ENCODE measurements at regions not wholly inside any gene's neighbourhood (a gene's known extent, or its start where the extent isn't known, plus 50 kb on each side); places are given as distances from the start of the nearest gene placed in this dataset.

DNA sequence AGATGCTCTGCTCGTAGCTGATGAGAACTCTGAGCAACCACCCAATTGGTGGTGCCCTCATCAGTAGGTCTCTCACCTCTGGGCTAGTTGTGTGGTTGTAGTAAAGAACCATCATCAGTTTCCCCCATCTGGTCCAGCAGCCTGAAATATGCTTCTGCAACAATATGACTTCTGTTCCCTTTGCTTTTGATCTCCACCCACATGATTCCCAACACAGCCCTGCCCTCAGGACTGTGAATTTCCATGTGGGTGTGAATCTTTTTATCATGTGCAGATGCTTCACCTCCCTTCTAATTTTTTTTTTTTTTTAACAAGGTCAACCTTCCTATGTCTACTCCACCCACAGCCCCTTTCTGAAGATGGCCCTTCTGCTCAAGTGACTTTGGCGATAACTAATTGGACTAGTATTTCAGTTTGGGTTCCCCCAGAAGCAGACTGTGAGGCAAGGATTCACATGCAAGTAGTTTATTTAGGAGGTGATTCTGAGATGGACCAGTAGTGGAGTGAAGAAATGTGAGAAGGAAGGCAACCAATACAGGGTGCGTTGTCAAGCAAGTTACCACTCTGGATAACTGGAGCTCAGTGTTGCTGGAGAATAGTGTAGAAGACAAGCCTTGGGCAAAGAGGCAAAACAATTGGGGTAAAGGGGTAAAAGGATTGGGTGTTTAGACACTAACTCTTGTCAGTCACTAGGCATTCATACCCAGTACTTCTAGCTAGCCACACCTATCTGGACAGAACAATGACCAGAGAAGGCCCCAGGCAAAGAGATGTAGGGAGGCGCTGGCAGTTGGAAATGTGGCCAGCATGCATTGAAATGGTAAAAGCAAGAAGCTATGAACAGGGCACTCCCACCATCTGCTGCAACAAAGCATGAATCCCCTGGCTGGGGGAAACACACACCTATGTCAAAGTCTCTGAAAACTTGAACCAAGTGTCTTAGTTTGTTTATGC is 466.2 kb downstream of the BCOR start:
- TF ChIP-seq, protein P1, sequence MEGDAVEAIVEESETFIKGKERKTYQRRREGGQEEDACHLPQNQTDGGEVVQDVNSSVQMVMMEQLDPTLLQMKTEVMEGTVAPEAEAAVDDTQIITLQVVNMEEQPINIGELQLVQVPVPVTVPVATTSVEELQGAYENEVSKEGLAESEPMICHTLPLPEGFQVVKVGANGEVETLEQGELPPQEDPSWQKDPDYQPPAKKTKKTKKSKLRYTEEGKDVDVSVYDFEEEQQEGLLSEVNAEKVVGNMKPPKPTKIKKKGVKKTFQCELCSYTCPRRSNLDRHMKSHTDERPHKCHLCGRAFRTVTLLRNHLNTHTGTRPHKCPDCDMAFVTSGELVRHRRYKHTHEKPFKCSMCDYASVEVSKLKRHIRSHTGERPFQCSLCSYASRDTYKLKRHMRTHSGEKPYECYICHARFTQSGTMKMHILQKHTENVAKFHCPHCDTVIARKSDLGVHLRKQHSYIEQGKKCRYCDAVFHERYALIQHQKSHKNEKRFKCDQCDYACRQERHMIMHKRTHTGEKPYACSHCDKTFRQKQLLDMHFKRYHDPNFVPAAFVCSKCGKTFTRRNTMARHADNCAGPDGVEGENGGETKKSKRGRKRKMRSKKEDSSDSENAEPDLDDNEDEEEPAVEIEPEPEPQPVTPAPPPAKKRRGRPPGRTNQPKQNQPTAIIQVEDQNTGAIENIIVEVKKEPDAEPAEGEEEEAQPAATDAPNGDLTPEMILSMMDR (IDR thresholded peaks at IDR 0.05 in 8 of 11, conservative IDR thresholded peaks at IDR 0.05 in 3 of 11), result no peak
- TF ChIP-seq POLR2A (IDR thresholded peaks at IDR 0.05), result no peak

Measured in spleen (tissue), 7 donors.